LHCN-M2 (cell line): ENCODE measurements at regions not wholly inside any gene's neighbourhood (a gene's known extent, or its start where the extent isn't known, plus 50 kb on each side); places are given as distances from the start of the nearest gene placed in this dataset.

ENCODE experiments used
- DNase-seq: peaks from one replicate; pipeline ENCODE4 v3.0.0-alpha.2; 2012; ENCODE audit warnings: low read depth

GRCh38 chr1:22285549-22286396 is 142.9 kb upstream of the WNT4 start:
- no peak for DNase-seq

GRCh38 chr1:22286491-22286890 is 143.6 kb upstream of the WNT4 start:
- no peak for DNase-seq

GRCh38 chr1:22287273-22287672 is 144.4 kb upstream of the WNT4 start:
- DNase-seq = no peak

GRCh38 chr1:22287946-22288520 is 145.1 kb upstream of the WNT4 start:
- no peak for DNase-seq

GRCh38 chr1:22288593-22289241 is 145.8 kb upstream of the WNT4 start:
- DNase-seq = no peak

GRCh38 chr1:22289307-22289995 is 146.6 kb upstream of the WNT4 start:
- no peak for DNase-seq

GRCh38 chr1:22290157-22290556 is 147.3 kb upstream of the WNT4 start:
- no peak for DNase-seq

GRCh38 chr1:22290611-22291010 is 147.7 kb upstream of the WNT4 start:
- DNase-seq = no peak

GRCh38 chr1:22291057-22291456 is 148.2 kb upstream of the WNT4 start:
- DNase-seq = no peak

GRCh38 chr1:22291494-22291893 is 148.6 kb upstream of the WNT4 start:
- DNase-seq = no peak

- DNase-seq = no peak
These were observed 149.3 kb upstream of the WNT4 start for GRCh38 chr1:22292011-22292788.

GRCh38 chr1:22295396-22295795 is 152.5 kb upstream of the WNT4 start:
- no peak for DNase-seq

GRCh38 chr1:22295856-22296255 is 153.0 kb upstream of the WNT4 start:
- no peak for DNase-seq

- no peak for DNase-seq
These were observed 154.0 kb upstream of the WNT4 start for GRCh38 chr1:22296701-22297591.

GRCh38 chr1:22297999-22298398 is 153.7 kb upstream of the ZBTB40 start:
- no peak for DNase-seq

- DNase-seq = no peak
These were observed 147.8 kb upstream of the ZBTB40 start for GRCh38 chr1:22303816-22304215.

- DNase-seq = no peak
These were observed 142.1 kb upstream of the ZBTB40 start for GRCh38 chr1:22309572-22309971.

- DNase-seq = no peak
These were observed 140.2 kb upstream of the ZBTB40 start for GRCh38 chr1:22311461-22311860.

- no peak for DNase-seq
These were observed 138.3 kb upstream of the ZBTB40 start for GRCh38 chr1:22313321-22313720.

- DNase-seq = no peak
These were observed 136.9 kb upstream of the ZBTB40 start for GRCh38 chr1:22314706-22315105.
